ENCODE measurements at regions not wholly inside any gene's neighbourhood (a gene's known extent, or its start where the extent isn't known, plus 50 kb on each side); places are given as distances from the start of the nearest gene placed in this dataset.

GRCh38 chr9:71614409-71615010 is 153.8 kb downstream of the CEMIP2 start:
- no peak for DNase-seq (ENCODE audit: low spot score)
- H3K4me3 ChIP-seq: no peak overlapping the region
- TF ChIP-seq POLR2A (IDR thresholded peaks at IDR 0.05): no peak
- TF ChIP-seq CTCF (IDR thresholded peaks at IDR 0.05): no peak
- no peak for TF ChIP-seq POLR2AphosphoS5 (IDR thresholded peaks at IDR 0.05)
- no peaks in the 10 kb centered on the region for H3K9me3 ChIP-seq
- no peaks in the 10 kb centered on the region for H3K27me3 ChIP-seq (replicated peaks; ENCODE audit: insufficient read depth)
- 74% methylated on average over 3 of the region's 3 CpGs for WGBS
- H3K4me1 ChIP-seq (replicated peaks): no peaks in the 10 kb centered on the region
- H3K27ac ChIP-seq: no peak overlapping the region
- intact Hi-C loops (cut with DNase I): no loop called here
- no peaks in the 10 kb centered on the region for H3K36me3 ChIP-seq

GRCh38 chr9:71612889-71613288 is 155.4 kb downstream of the CEMIP2 start:
- no peak overlapping the region for H3K27ac ChIP-seq
- H3K36me3 ChIP-seq: no peaks in the 10 kb centered on the region
- no peaks in the 10 kb centered on the region for H3K9me3 ChIP-seq
- no peak for DNase-seq (ENCODE audit: low spot score)
- no peak for TF ChIP-seq POLR2A (IDR thresholded peaks at IDR 0.05)
- TF ChIP-seq CTCF (IDR thresholded peaks at IDR 0.05): no peak
- no peak for TF ChIP-seq POLR2AphosphoS5 (IDR thresholded peaks at IDR 0.05)
- WGBS: 81% methylated on average over 2 of the region's 2 CpGs
- H3K4me3 ChIP-seq: no peak overlapping the region
- no peaks in the 10 kb centered on the region for H3K27me3 ChIP-seq (replicated peaks; ENCODE audit: insufficient read depth)
- H3K4me1 ChIP-seq (replicated peaks): no peaks in the 10 kb centered on the region
- intact Hi-C loops (cut with DNase I): no loop called here

- H3K9me3 ChIP-seq: no peaks in the 10 kb centered on the region
- no peaks in the 10 kb centered on the region for H3K4me1 ChIP-seq (replicated peaks)
- intact Hi-C loops (cut with DNase I): loop anchor here (10.0 kb wide), 1 partner anchor 155 kb away; the partner anchor contains the start of gene CEMIP2
- H3K36me3 ChIP-seq: no peaks in the 10 kb centered on the region
- TF ChIP-seq CTCF (IDR thresholded peaks at IDR 0.05): no peak
- TF ChIP-seq POLR2AphosphoS5 (IDR thresholded peaks at IDR 0.05): no peak
- no peak for TF ChIP-seq POLR2A (IDR thresholded peaks at IDR 0.05)
- H3K27ac ChIP-seq: no peak overlapping the region
- WGBS: 93% methylated on average over 1 of the region's 1 CpG
- H3K4me3 ChIP-seq: no peak overlapping the region
- no peak for DNase-seq (ENCODE audit: low spot score)
- H3K27me3 ChIP-seq (replicated peaks; ENCODE audit: insufficient read depth): no peaks in the 10 kb centered on the region
Measured at GRCh38 chr9:71609448-71609830, 158.9 kb downstream of the CEMIP2 start.

- Histone ChIP-seq H3K9me3 (no peaks in the 10 kb centered on the region), H3K36me3 (no peaks in the 10 kb centered on the region), H3K4me3 (no peak overlapping the region), H3K4me1 (replicated peaks) (no peaks in the 10 kb centered on the region), H3K27me3 (replicated peaks; ENCODE audit: insufficient read depth) (no peaks in the 10 kb centered on the region), H3K27ac (no peak overlapping the region)
- intact Hi-C loops (cut with DNase I): loop anchor here (10.0 kb wide), 1 partner anchor 156 kb away; the partner anchor contains the start of gene CEMIP2
- no peak for DNase-seq (ENCODE audit: low spot score)
- WGBS: 77% methylated on average over 4 of the region's 4 CpGs
- TF ChIP-seq POLR2A (IDR thresholded peaks at IDR 0.05): no peak
- TF ChIP-seq CTCF (IDR thresholded peaks at IDR 0.05): no peak
- TF ChIP-seq POLR2AphosphoS5 (IDR thresholded peaks at IDR 0.05): no peak
Measured at GRCh38 chr9:71608825-71609447, 159.4 kb downstream of the CEMIP2 start.

GRCh38 chr9:71608021-71608420 is 160.3 kb downstream of the CEMIP2 start:
- no peaks in the 10 kb centered on the region for H3K27me3 ChIP-seq (replicated peaks; ENCODE audit: insufficient read depth)
- WGBS: 91% methylated on average over 4 of the region's 4 CpGs
- no peak overlapping the region for H3K4me3 ChIP-seq
- no peaks in the 10 kb centered on the region for H3K4me1 ChIP-seq (replicated peaks)
- no peak overlapping the region for H3K27ac ChIP-seq
- H3K36me3 ChIP-seq: no peaks in the 10 kb centered on the region
- H3K9me3 ChIP-seq: no peaks in the 10 kb centered on the region
- TF ChIP-seq POLR2AphosphoS5 (IDR thresholded peaks at IDR 0.05) (no peak), POLR2A (IDR thresholded peaks at IDR 0.05) (no peak), CTCF (IDR thresholded peaks at IDR 0.05) (no peak)
- no peak for DNase-seq (ENCODE audit: low spot score)
- intact Hi-C loops (cut with DNase I): loop anchor here (10.0 kb wide), 1 partner anchor 157 kb away; the partner anchor contains the start of gene CEMIP2
